Tibial nerve (tissue), 4 donors: ENCODE measurements at regions not wholly inside any gene's neighbourhood (a gene's known extent, or its start where the extent isn't known, plus 50 kb on each side); places are given as distances from the start of the nearest gene placed in this dataset.

Experiments used
- DNase-seq, 2 donors: peaks; one replicate each; pipeline ENCODE4 v3.0.0-alpha.2; 2019; ENCODE audit warnings: low spot score in 2 of 2
- H3K27ac ChIP-seq, 4 donors: fragments of 200-600 bp; sonication (generic) in 3 of 4; one replicate each; pipeline ENCODE4 v1.5.1; 2017 to 2019; ENCODE audit warnings: mild to moderate bottlenecking in 1 of 4
- H3K27me3 ChIP-seq, 2 donors: fragments of 200-600 bp; sonication (generic) in 1 of 2; one replicate each; pipeline versions ENCODE4 v1.5.1 to v1.6.0; 2017 to 2019
- H3K36me3 ChIP-seq, 3 donors: fragments of 200-600 bp; sonication (generic); one replicate each; pipeline ENCODE4 v1.5.1; 2018 to 2019
- H3K4me1 ChIP-seq, 4 donors: fragments of 200-600 bp; sonication (generic) in 3 of 4; one replicate each; pipeline ENCODE4 v1.5.1; 2017 to 2019
- H3K4me3 ChIP-seq, 4 donors: fragments of 200-600 bp; sonication (generic) in 3 of 4; one replicate each; pipeline ENCODE4 v1.5.1; 2017 to 2019; ENCODE audit warnings: mild to moderate bottlenecking in 1 of 4, moderate library complexity in 1 of 4
- H3K9me3 ChIP-seq, 4 donors: fragments of 200-600 bp; sonication (generic) in 3 of 4; one replicate each; pipeline ENCODE4 v1.5.1; 2017 to 2019
- EP300 ChIP-seq, 2 donors: sonication (generic); formaldehyde crosslinking; IDR thresholded peaks; one replicate each; pipeline ENCODE4 v1.6.1; 2017; ENCODE audit warnings: antibody characterized with exemption in 2 of 2, mild to moderate bottlenecking in 1 of 2
- POLR2A ChIP-seq, 2 donors: fragments of 450-650 bp; IDR thresholded peaks; one replicate each; pipeline ENCODE4 v1.6.1; 2017; ENCODE audit warnings: antibody characterized with exemption in 2 of 2, mild to moderate bottlenecking in 2 of 2, moderate library complexity in 2 of 2
- WGBS, 2 donors: methylation state at CpG; one replicate each; pipeline ENCODE4 v1.1.5; 2018; 5-methylcytosine and 5-hydroxymethylcytosine counted together
- TF ChIP-seq, protein P1 (sequence below), 5 experiments: fragments of 200-600 bp in 3 of 5; fragments of 450-650 bp in 2 of 5; sonication (generic) in 3 of 5; IDR thresholded peaks; one replicate each; pipeline ENCODE4 v1.5.1; 2016 to 2019; ENCODE audit warnings: antibody characterized with exemption in 5 of 5, mild to moderate bottlenecking in 3 of 5, moderate library complexity in 2 of 5

- Histone ChIP-seq H3K27me3 (no peaks in the 10 kb centered on the region), H3K4me3 (no peak overlapping the region), H3K36me3 (no peaks in the 10 kb centered on the region), H3K9me3 (no peaks in the 10 kb centered on the region), H3K27ac (no peak overlapping the region), H3K4me1 (no peaks in the 10 kb centered on the region)
- DNase-seq = no peak
- WGBS, 2 donors = 79 to 80% methylated on average over 2 of the region's 2 CpGs
- TF ChIP-seq, protein P1, sequence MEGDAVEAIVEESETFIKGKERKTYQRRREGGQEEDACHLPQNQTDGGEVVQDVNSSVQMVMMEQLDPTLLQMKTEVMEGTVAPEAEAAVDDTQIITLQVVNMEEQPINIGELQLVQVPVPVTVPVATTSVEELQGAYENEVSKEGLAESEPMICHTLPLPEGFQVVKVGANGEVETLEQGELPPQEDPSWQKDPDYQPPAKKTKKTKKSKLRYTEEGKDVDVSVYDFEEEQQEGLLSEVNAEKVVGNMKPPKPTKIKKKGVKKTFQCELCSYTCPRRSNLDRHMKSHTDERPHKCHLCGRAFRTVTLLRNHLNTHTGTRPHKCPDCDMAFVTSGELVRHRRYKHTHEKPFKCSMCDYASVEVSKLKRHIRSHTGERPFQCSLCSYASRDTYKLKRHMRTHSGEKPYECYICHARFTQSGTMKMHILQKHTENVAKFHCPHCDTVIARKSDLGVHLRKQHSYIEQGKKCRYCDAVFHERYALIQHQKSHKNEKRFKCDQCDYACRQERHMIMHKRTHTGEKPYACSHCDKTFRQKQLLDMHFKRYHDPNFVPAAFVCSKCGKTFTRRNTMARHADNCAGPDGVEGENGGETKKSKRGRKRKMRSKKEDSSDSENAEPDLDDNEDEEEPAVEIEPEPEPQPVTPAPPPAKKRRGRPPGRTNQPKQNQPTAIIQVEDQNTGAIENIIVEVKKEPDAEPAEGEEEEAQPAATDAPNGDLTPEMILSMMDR (IDR thresholded peaks at IDR 0.05) = no peak
- TF ChIP-seq POLR2A (IDR thresholded peaks at IDR 0.05) (no peak), EP300 (IDR thresholded peaks at IDR 0.05) (no peak)
Measured at GRCh38 chr12:76641961-76642360, 82.4 kb upstream of the OSBPL8 start.

DNA sequence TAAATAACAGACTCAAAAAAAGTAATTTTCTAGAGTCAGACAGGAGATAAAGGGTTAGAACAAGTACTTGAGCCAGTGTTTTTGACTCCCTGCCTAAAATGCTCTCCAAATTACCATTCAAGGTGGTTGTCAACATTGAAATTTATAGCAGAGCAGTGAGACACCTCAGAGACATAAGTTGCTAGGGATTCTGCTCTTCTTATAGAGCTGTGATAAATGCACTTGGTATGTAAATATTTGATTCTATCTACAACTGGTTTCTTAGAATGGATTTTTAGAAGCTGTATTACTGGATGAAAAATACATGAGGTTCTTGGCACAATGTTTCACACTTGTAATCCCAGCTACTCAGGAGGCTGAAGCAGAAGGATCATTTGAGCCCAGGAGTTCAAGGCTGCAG, 83.9 kb upstream of the OSBPL8 start:
- Histone ChIP-seq H3K4me1 (no peaks in the 10 kb centered on the region), H3K36me3 (no peaks in the 10 kb centered on the region), H3K27ac (no peak overlapping the region), H3K4me3 (no peak overlapping the region), H3K27me3 (no peaks in the 10 kb centered on the region), H3K9me3 (no peaks in the 10 kb centered on the region)
- no peak for DNase-seq
- TF ChIP-seq, protein P1 (IDR thresholded peaks at IDR 0.05) = no peak
- TF ChIP-seq EP300 (IDR thresholded peaks at IDR 0.05) (no peak), POLR2A (IDR thresholded peaks at IDR 0.05) (no peak)

- no peak overlapping the region for H3K27ac ChIP-seq
- H3K9me3 ChIP-seq = no peaks in the 10 kb centered on the region
- 93% methylated on average over 3 to 4 of the region's 7 CpGs for WGBS, 2 donors
- no peaks in the 10 kb centered on the region for H3K36me3 ChIP-seq
- H3K4me1 ChIP-seq = no peaks in the 10 kb centered on the region
- TF ChIP-seq EP300 (IDR thresholded peaks at IDR 0.05) = no peak
- no peak for TF ChIP-seq POLR2A (IDR thresholded peaks at IDR 0.05)
- TF ChIP-seq, protein P1 (IDR thresholded peaks at IDR 0.05) = no peak
- no peak overlapping the region for H3K4me3 ChIP-seq
- no peak for DNase-seq
- H3K27me3 ChIP-seq = no peaks in the 10 kb centered on the region
Measured at GRCh38 chr12:76644950-76645349, 85.4 kb upstream of the OSBPL8 start.

DNA sequence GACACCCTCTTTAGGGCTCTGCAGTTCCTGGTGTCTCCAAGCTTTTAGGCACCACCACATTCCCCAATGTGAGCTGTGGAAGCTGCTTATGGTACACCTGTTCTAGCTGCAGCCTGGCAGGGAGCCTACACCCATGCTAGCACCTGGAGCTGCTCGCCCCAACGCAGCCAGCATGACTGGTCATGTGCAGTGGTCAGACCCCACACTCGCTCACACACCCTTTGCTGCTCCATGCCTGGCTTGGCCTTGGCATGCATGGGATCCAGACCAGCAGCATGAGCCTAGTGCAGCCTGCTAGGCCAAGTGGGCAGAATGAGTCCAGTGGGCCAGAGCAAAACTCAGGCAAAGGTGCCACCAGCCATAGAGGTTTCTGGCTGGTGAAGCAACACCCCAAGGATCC, 86.4 kb upstream of the OSBPL8 start:
- DNase-seq = no peak
- Histone ChIP-seq H3K4me1 (no peaks in the 10 kb centered on the region), H3K36me3 (no peaks in the 10 kb centered on the region), H3K27me3 (no peaks in the 10 kb centered on the region), H3K27ac (no peak overlapping the region), H3K4me3 (no peak overlapping the region), H3K9me3 (no peaks in the 10 kb centered on the region)
- 95 to 100% methylated on average over 3 of the region's 3 CpGs for WGBS, 2 donors
- TF ChIP-seq, protein P1 (IDR thresholded peaks at IDR 0.05) = no peak
- TF ChIP-seq POLR2A (IDR thresholded peaks at IDR 0.05) (no peak), EP300 (IDR thresholded peaks at IDR 0.05) (no peak)

DNA sequence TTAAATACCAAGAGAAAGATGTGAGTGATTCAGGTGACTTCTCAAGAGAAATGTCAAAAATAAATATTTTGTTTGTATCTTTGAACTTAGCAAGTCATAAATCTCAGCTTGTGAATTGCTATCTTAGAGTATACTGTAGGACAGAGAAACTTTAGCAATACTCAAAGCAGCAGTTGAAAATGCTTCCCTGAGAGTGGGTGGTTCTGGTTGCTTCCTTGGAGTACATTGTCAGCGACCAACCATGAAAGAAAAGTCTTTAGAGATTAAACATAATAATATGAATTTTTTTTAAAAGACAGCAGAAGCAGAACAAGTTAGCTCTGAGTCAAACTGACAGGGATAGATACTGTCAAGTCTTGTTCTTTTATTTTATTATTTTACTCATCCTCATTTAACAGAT, 86.8 kb upstream of the OSBPL8 start:
- no peaks in the 10 kb centered on the region for H3K36me3 ChIP-seq
- no peak for DNase-seq
- no peak overlapping the region for H3K27ac ChIP-seq
- TF ChIP-seq, protein P1 (IDR thresholded peaks at IDR 0.05) = no peak
- TF ChIP-seq EP300 (IDR thresholded peaks at IDR 0.05) (no peak), POLR2A (IDR thresholded peaks at IDR 0.05) (no peak)
- no peaks in the 10 kb centered on the region for H3K9me3 ChIP-seq
- no peak overlapping the region for H3K4me3 ChIP-seq
- no peaks in the 10 kb centered on the region for H3K4me1 ChIP-seq
- 63 to 74% methylated on average over 1 of the region's 1 CpG for WGBS, 2 donors
- H3K27me3 ChIP-seq = no peaks in the 10 kb centered on the region
